ENCODE measurements at regions not wholly inside any gene's neighbourhood (a gene's known extent, or its start where the extent isn't known, plus 50 kb on each side); places are given as distances from the start of the nearest gene placed in this dataset.

GRCh38 chr13:44051918-44052675 lies 172.4 kb downstream of the LACC1 start:
- TF ChIP-seq EZH2 (IDR thresholded peaks at IDR 0.05; ENCODE audit: insufficient read depth, poor library complexity, severe bottlenecking) (no peak), EZH2phosphoT487 (IDR thresholded peaks at IDR 0.05; ENCODE audit: insufficient read depth, low read depth) (no peak)

Data from GM23248 (cell line).